ENCODE measurements at regions not wholly inside any gene's neighbourhood (a gene's known extent, or its start where the extent isn't known, plus 50 kb on each side); places are given as distances from the start of the nearest gene placed in this dataset.

GRCh38 chr4:138632856-138633579 is 382.6 kb upstream of the NOCT start:
- TF ChIP-seq, protein P1, sequence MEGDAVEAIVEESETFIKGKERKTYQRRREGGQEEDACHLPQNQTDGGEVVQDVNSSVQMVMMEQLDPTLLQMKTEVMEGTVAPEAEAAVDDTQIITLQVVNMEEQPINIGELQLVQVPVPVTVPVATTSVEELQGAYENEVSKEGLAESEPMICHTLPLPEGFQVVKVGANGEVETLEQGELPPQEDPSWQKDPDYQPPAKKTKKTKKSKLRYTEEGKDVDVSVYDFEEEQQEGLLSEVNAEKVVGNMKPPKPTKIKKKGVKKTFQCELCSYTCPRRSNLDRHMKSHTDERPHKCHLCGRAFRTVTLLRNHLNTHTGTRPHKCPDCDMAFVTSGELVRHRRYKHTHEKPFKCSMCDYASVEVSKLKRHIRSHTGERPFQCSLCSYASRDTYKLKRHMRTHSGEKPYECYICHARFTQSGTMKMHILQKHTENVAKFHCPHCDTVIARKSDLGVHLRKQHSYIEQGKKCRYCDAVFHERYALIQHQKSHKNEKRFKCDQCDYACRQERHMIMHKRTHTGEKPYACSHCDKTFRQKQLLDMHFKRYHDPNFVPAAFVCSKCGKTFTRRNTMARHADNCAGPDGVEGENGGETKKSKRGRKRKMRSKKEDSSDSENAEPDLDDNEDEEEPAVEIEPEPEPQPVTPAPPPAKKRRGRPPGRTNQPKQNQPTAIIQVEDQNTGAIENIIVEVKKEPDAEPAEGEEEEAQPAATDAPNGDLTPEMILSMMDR (IDR thresholded peaks at IDR 0.05) = no peak

DNA sequence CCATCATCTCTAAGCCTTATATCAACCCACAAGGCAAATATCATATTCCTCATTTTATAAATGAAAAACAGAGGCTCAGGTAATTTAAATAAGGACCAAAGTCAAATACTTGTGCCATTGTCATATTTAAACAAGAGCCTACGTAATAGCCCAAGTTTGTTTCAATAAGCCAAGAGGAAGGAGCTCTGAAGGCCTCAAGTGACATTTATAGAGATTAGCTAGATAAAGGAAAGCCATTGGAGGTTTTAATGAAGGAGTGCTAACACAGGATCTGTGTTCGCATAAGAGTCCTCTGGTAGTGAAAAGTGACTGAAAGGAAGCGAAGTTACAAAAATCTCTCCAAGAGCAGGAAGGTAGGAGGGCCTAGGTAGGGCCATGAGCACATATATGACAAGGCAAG is 384.9 kb upstream of the NOCT start:
- TF ChIP-seq, protein P1 (IDR thresholded peaks at IDR 0.05) = no peak

DNA sequence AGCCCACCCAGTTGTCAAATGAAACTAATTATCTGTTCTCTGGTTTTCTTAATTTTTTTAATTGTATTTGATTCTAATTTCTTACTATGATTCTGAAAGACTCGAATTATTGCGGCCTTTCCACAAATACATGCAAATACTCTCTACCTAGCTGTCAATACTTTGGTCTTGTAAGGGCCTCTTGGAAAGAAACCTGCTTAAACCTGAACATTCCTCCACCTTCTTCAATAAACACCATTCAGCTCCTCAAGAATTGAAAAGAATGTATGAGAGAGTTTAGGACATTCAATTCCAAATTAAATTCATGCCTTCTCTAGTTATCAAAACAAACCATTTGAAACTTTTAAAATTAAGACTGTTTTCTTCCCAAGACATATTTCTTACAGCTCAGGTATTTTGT is 385.9 kb upstream of the NOCT start:
- TF ChIP-seq, protein P1 (IDR thresholded peaks at IDR 0.05) = no peak

- TF ChIP-seq, protein P1 (IDR thresholded peaks at IDR 0.05) = no peak
Observed at GRCh38 chr4:138627096-138627495, 384.9 kb upstream of the SLC7A11 start.

GRCh38 chr4:138616775-138617174 is 374.6 kb upstream of the SLC7A11 start:
- TF ChIP-seq, protein P1 (IDR thresholded peaks at IDR 0.05) = no peak

- TF ChIP-seq, protein P1 (IDR thresholded peaks at IDR 0.05) = no peak
Observed at GRCh38 chr4:138614398-138615142, 372.4 kb upstream of the SLC7A11 start.

- TF ChIP-seq, protein P1 (IDR thresholded peaks at IDR 0.05) = no peak
Observed at GRCh38 chr4:138612428-138612827, 370.3 kb upstream of the SLC7A11 start.

All from LNCAP (cell line).